SIG-M5 (cell line): ENCODE measurements at regions not wholly inside any gene's neighbourhood (a gene's known extent, or its start where the extent isn't known, plus 50 kb on each side); places are given as distances from the start of the nearest gene placed in this dataset.
"Not testable (repeated sequence)": the region's sequence is repeated elsewhere in the genome, so short reads cannot be mapped to it uniquely, and the experiment has no call there.

Experiments
- DNase-seq: peaks from one replicate; lab custom pipeline; 2025; lab: John Stamatoyannopoulos, UW

DNA sequence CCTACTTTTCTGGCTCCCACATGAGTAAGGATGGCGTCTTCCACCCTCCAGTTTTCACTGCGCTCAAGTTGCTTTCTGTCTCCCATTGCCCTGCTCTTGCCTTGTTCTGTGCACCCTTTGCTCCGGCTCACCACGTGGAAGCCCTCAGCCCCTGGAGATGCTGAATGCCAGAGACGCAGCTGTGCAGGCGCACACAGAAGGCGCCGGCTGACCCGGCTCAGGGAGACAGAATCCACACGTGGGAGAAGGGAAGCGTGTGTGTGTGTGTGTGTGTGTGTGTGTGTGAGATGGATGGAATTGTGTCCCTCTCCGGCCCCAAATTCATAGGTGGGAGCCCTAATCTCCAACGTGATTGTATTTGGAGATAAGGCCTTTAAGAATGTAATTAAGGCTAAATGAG is 118.2 kb upstream of the ERRFI1 start:
- DNase-seq = no peak

DNA sequence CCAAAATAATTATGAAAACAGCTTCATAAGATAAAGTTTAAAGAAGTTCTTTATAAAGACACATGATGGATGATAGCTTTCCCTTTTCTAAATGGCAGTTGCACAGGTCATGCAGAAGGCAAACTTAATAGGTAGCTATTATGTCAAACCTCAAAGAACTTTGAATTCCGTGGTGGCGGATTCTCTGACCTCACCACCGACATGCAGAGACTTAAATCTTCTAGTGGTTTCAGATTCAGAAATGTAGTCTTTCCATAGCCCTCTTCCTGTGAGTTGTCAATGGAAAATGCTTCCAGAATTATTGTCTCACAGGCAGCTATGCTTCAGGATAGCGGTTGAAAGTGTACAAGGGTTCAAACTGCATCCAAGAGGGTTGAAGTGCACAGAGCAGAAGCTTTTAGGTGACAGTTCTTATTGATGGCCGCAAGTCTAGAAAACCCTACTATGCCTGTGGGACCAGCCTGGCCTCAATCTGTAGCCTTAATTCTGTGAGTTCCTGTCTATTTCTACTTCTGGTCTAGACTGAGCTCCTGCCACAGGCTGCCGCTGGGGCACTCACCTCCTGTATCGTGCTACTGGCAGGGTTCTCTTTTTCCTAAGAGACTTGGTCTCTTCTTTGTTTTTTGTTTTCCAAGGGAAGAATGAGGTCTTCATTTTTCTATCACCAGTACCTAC is 117.0 kb upstream of the ERRFI1 start:
- no peak for DNase-seq

DNA sequence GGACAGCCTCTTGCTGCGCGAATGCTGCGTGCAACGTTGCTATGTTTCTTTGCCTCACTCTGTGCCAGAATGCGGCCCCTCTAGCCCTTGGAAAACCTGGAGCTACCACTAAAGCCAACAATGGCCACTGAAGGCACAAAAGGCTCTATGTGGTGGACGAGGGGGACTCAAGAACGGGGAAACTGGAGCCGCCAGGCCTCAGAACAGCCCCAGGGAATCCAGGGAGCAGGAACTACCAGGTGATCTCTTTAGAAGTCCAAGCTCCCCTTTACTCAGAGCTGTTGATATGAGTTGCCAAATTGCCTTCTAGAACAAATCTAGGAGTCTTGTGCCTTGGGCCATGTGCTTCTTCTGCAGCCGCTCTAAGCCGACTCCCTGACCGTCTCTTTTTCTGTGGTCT is 113.8 kb upstream of the ERRFI1 start:
- no peak for DNase-seq

DNA sequence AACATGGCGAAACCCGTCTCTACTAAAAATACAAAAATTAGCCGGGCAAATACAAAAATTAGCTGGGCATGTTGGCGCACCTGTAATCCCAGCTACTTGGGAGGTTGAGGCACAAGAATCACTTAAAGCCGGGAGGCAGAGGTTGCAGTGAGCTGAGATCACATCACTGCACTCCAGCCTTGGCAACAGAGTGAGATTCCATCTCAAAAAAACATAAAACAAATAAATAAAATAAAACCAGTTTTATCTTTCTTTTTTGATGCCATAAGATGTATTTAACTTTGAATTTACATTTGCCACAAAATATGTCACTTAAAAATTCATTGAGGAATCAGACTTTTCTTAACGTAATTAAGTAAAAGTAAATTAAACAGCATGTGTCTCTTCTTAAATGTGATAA is 113.3 kb upstream of the ERRFI1 start:
- no peak for DNase-seq

DNA sequence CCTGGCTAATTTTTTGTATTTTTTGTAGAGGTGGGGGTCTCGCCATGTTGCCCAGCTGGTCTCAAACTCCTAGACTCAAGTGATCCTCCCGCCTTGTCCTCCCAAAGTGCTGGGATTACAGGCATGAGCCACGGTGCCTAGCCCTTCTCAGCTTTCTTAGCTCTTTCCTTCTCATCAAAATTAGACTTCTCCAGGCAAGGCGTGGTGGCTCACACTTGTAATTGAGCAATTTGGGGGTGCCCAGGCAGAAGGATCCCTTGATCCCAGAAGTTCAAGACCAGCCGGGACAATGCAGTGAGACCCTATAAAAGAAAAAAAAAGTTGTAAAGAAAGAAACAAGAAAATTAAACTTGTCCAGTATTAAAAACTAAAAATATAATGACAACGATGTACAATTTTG is 112.6 kb upstream of the ERRFI1 start:
- no peak for DNase-seq

DNA sequence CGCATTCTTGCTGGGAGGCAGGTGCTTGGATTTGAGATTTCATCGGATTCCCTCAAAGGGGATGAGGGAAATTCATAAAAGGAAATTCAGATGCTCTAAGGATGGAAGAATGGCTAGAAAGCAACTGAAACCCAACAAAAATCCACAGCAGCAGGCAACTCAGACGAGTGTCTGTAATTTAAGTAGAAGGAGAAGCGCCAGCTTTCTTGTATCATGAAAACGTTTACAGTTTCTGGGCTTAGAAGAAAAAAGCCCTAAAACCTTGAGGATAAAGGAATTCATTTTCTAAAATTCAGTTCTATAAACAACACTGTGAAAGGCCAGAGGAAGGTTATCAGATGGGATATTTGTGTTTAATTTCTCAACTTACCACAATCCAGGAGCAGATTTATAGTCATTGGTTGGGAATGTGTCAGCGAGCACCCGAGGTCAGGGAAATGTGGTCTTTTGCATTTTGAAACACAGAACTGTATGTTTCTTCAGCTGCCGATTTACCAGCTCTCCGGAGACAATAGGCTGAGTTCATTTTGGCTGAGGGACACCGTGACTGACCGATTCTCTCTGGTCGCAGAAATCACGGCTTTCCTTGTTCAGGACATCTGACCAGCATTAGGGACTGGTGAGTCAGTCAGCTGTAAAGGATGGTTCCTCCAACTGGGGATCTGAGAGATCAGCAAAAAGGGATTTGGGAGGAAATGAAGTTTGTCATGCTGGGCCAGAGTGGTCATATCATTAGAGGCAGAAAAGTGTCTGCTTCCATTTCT is 111.6 kb upstream of the ERRFI1 start:
- DNase-seq = no peak

DNA sequence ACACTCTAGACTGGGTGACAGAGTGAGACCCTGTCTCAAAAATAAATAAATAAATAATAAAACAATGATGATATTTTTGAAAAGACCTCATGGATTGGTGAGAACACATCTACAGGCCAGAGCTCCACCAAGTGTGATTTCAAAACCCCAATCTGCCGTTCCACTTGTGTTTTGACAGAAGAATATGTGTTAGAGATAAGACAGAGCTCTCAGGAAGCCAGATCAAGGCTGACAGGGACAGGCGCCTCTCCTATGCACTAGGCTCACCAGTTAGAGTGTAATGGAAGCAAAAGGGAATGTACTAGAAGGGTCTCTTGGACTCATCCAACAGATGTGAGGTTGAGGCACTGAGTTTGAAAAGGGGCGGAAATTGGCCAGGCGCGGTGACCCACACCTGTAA is 110.7 kb upstream of the ERRFI1 start:
- DNase-seq = no peak

DNA sequence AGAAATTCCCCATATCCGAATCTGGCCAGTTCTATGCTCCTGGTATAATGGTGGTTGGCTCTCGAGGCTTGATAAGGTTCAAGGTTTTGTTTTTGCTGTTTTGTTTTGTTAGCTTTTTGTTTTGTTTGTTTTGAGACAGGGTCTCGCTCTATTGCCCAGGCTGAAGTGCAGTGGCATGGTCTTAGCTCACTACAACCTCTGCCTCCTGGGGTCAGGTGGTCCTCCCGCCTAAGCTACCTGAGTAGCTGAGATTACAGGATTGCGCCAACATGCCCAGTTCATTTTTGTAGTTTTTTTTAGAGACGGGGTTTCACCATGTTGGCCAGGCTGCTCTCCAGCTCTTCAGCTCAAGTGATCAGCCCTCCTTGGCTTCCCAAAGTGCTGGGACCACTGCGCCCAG is 109.1 kb upstream of the ERRFI1 start:
- DNase-seq = no peak

DNA sequence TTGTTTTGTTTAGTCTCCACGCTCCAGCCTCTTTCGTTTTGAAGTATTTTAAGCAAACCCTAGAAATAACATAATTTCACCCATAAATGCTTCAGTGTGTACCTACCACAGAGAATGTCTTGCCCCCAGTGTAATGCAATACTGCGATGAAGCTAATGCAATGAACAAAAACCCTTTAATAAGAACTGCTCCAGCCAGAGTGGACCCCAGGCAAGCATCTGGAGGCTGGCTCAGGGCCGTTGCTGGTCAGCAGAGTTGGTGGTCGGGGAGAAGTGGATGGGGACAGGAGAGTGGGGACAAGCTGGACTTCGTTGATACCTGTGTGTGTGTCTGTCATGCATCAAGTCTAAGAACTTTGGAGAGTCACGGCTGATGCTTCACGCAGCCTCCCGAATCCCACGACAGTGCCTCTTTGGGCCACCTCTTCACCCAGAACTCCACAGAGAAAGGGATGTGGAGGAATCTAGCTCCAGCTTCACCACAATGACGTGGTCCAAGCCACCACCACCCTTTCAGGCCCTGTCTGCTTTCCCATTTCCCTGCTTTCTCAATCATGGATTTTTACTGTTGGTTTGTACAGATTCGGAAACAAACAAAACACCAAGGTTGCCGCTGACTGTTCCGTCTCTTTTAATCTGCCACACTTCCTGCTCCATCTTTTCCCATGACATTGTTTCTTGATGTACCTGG is 108.6 kb upstream of the ERRFI1 start:
- DNase-seq = no peak

DNA sequence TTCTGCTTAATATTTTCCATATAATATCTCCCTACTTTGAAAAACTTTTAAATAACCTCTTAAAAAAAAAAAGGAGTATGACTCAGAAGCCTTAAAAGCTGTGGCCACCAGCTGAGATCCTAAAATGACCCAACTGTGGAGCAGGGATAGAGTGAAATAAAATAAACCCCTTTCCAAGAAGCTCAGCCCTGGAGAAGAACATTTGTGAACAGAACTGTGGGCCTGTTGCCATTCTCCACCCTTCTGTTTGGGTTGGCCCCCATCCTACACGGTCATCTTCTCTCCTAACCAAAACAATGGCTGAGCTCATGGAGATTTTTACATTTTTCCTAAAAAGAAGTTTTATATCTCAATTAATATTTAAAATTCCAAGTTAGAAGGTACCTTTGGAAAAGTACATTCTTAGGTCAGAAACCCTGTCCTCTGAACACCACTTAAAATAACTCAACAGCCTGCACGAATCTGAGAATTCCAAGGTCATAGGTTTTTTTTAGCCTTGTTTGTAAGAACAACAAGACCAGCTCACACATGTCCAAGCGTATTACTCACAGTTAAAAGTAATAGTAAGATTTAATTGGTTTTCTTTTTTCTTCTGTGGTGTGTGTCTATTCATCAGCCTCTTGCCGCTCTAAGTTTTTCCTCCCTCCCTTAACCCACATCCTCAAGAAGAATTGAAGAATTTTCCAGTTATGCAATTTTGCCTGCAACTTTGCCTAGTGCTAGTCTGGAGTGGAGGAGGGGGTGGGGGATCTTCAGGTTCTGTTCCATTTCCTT is 107.7 kb upstream of the ERRFI1 start:
- DNase-seq = no peak

DNA sequence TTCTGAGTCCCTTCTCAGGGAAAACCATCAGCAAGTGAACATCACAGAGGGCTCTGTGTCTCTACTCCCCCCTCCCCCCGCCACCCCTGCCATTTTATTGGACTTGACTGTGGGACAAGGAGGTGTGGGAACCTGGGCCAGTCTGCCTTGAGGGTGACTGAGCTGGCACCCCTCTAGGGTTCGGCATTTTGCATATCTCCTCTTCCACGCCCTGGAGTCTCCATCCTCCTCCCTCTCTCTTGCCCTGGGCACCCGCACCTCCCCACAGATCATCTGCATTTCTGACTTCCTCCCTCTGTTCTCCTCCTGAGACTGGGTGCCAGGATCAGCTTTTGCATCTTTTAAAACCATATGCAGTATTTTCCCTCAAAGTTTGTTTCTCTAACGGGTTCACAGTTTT is 107.1 kb upstream of the ERRFI1 start:
- DNase-seq = no peak

DNA sequence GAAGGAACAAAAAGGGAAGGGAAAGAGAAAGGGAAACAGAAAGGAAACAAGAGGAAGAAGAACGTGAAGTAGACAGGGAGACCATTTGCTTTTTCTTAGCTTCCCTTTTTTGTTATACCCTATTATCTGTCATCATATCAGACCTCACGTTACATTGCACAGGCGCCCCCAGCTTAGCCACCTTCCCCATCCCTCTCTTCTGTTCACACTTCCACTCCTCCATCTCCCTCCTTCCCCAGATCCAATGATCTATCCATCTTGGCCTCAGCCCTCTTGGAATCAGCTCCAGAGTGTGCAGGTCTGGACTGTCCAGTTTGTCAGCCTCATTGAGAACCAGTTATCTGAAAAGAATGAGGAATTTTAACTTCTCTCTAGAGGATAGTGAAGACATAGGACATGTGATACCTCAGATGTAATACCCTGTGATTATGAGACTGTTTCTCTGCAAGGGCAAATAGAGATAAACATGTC is 101.1 kb upstream of the ERRFI1 start:
- DNase-seq = no peak

DNA sequence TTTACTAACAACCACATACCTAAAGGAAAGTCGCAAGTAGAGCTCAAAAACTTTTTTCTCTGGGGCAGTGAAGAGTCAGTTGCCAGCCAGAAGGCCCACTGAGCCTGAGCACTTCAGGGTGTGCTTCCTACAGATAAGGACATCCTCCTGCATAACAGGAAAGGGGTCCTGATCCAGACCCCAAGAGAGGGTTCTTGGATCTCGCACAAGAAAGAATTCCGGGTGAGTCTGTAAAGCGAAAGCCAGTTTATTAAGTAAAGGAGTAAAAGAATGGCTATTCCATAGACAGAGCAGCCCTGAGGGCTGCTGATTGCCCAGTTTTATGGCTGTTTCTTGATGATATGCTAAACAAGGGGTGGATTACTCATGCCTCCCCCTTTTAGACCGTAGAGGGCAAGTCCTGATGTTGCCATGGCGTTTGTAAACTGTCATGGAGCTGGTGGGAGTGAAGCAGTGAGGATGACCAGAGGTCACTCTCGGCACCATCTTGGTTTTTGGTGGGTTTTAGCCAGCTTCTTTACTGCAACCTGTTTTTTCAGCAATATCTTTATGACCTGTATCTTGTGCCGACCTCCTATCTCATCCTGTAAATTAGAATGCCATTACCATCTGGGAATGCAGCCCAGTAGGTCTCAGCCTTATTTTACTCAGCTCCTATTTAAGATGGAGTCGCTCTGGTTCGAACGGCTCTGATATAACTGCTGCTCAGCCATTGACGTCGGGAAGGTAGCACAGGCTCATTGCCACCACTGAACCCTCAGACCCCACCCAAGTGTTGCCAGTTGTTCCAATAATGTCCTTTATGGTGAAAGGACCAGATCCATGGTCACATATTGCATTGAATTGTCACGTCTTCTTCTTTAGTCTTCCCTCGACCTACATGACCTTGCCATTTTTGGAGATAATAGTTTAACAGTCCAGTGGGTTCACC is 96.6 kb upstream of the ERRFI1 start:
- DNase-seq = no peak

DNA sequence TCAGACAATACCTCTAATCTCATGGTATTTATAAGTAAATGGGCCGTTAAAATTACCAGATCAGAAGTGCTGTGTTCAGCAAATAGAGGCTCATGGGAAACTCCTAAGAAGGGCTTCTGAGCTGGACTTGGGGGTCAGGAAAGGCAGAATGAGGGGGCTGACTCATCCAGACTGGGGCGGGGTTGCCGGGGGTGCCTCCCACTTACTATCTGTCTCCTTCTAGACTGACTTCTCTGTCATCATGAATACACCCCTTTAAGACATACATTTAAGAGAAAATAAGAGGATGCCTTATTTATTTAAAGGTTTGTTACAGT is 96.0 kb upstream of the ERRFI1 start:
- DNase-seq = no peak

DNA sequence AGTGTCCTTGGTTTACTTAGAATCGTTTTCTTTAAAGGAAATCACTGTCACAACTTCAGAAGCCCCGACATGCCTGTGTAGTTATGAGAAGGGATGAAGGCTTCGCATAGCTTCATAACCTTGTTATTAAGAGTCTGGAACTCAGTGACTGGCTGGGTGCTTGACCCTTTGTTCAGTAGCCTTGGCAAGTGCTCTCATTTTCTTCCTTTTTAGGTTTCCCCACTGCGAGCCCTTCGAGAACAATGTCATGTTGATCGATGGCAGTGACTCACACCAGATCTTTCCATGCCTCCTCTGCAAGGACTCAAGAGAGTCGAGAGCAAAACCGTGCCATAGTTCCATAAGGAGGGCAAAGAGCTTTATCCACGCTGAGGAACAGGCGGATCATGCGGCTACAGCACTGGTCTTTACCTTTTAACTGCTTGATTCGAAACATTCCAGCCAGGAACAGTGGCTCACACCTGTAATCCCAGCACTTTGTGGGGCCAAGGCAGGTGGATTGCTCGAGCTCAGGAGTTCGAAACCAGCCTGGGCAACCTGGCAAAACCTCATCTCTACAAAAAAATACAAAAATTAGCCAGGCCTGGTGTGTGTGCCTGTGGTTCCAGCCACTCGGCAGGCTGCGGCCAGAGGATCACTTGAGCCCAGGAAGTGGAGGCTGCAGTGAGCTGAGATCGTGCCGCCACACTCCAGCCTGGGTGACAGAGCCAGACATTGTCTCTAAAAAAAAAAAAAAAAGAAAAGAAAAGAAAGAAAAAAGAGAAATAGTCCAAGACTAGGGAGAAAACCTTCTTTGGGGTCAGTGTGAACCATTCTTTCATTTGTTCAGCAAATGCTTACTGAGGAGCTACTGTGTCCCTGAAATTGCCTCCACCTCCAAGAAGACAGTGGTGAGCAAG is 95.4 kb upstream of the ERRFI1 start:
- DNase-seq = no peak

DNA sequence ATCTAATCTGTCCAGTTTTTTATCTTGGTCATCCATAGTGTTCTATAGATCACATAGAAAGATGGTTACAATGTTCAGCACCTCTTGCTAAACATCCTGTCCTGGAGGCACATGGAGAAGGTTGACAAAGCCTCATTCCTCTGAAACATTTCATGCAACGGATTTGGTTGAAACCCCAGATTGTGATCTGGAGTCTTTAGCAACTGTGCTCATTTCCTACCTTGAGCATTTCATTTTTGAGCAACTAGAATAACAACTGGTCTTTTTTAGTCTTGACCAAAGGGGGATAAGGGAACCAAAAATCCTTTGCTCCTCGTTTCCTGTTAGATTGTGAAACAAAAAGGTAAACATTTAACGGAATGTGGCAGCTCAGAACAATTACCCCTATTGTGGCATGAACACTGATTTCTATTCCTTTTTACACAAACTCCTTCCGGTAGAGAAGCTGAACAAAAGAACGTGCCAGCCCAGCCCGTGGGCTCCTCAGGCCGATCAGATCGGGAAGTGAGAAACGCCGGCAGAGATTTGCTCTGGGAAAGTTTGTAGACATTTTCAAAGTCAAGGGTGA is 94.7 kb upstream of the ERRFI1 start:
- DNase-seq = no peak

DNA sequence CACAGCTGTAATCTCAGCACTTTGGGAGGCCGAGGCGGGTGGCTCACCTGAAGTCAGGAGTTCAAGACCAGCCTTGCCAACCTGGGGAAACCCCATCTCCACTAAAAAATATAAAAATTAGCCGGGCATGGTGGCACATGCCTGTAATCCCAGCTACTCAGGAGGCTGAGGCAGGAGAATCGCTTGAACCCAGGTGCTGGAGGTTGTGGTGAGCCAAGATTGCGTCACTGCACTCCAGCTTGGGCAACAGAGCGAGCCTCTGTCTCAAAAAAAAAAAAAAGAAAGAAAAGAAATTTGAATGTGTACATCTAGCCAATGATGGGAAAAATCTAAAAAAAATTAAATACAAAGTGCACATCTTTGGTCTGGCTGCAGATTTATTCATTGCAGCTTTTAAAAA is 92.6 kb upstream of the ERRFI1 start:
- not testable (repeated sequence) for DNase-seq

DNA sequence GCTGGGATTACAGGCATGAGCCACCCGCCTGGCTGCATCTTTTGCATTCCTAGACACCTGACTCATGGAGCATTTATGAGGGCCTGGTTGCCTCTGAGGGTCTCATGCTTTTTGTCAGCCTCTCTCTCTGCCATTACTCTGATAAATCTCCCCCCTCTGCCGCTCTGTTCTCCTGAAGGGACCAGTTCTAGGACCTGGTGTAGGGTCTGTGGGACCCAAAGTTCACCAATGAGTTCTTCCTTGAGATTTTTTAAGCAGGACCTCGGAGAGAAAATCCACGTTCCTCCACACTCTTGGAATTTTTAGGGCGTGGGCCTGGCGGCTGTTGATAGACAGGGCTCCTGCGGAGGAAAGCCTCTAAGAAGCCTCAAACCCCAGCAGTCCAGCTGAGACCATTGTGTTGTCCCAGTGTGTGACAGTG is 91.9 kb upstream of the ERRFI1 start:
- no peak for DNase-seq

DNA sequence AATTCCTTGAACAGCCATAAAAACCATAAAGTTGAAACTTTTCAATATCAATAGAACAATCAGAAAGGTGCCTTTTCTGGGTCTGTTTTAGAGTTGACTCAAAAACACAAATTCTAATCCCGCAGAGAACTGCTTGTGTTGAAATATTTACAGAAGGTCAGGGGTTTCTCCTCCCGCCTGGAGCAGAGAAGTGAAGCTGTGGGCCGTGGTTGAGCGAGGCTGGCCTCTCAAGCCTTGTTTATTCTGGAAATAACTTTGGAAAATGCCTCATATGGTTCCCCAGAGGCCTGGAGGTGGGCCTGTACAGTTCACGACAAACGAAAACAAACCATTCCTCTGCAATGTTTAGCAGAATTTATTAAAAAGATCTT is 90.8 kb upstream of the ERRFI1 start:
- no peak for DNase-seq

DNA sequence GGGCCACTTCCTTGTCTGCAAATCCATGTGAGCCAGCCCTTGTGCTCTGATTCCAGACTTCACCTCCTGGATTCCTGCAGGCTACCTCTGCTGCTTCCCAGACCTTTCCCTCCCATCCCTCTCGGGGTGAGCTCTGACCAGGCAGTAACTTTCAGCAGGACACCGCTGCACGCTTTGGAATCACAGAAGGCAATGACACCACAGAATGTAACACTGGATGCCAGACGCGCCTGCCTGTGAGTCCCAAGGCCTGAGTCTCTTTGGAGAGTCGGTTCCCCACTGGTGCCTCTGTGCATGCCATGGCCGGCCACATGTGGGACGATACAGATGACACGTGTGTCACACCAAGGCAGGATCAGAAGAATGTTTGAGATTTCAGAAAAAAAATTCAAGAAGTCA is 89.7 kb upstream of the ERRFI1 start:
- no peak for DNase-seq
